Occipital lobe (tissue), 1 donor: ENCODE measurements at regions not wholly inside any gene's neighbourhood (a gene's known extent, or its start where the extent isn't known, plus 50 kb on each side); places are given as distances from the start of the nearest gene placed in this dataset.
"Not testable (repeated sequence)": the region's sequence is repeated elsewhere in the genome, so short reads cannot be mapped to it uniquely, and the experiment has no call there.

Experiments used
- DNase-seq: peaks from one replicate; lab custom pipeline; 2025; lab: John Stamatoyannopoulos, UW

GRCh38 chr12:125552295-125552694 is 487.1 kb downstream of the AACS start:
- no peak for DNase-seq

GRCh38 chr12:125561008-125561407 is 495.8 kb downstream of the AACS start:
- not testable (repeated sequence) for DNase-seq

GRCh38 chr12:125564753-125565152 is 499.5 kb downstream of the AACS start:
- peak; percentile 13 for DNase-seq

- no peak for DNase-seq
Measured at GRCh38 chr12:125567581-125567980, 502.3 kb downstream of the AACS start.

GRCh38 chr12:125568306-125568705 is 503.1 kb downstream of the AACS start:
- DNase-seq: no peak

GRCh38 chr12:125573271-125573670 is 508.0 kb downstream of the AACS start:
- DNase-seq: no peak

- DNase-seq: no peak
Measured at GRCh38 chr12:125577334-125577733, 512.1 kb downstream of the AACS start.

GRCh38 chr12:125579916-125580315 is 514.7 kb downstream of the AACS start:
- no peak for DNase-seq

- DNase-seq: no peak
Measured at GRCh38 chr12:125583071-125583470, 517.8 kb downstream of the AACS start.

- DNase-seq: no peak
Measured at GRCh38 chr12:125586441-125586840, 521.2 kb downstream of the AACS start.

- DNase-seq: no peak
Measured at GRCh38 chr12:125593269-125593668, 528.0 kb downstream of the AACS start.

GRCh38 chr12:125604976-125605375 is 539.7 kb downstream of the AACS start:
- no peak for DNase-seq

GRCh38 chr12:125606312-125606711 is 541.1 kb downstream of the AACS start:
- no peak for DNase-seq

GRCh38 chr12:125610292-125610691 is 545.1 kb downstream of the AACS start:
- no peak for DNase-seq

- DNase-seq: no peak
Measured at GRCh38 chr12:125610971-125611370, 545.7 kb downstream of the AACS start.

- DNase-seq: no peak
Measured at GRCh38 chr12:125614058-125614457, 548.8 kb downstream of the AACS start.

GRCh38 chr12:125619723-125620122 is 554.5 kb downstream of the AACS start:
- no peak for DNase-seq

- no peak for DNase-seq
Measured at GRCh38 chr12:125633686-125634085, 568.5 kb downstream of the AACS start.

GRCh38 chr12:125634813-125635212 is 569.6 kb downstream of the AACS start:
- DNase-seq: no peak

GRCh38 chr12:125639826-125640225 is 574.6 kb downstream of the AACS start:
- no peak for DNase-seq

- no peak for DNase-seq
Measured at GRCh38 chr12:125643055-125643454, 577.8 kb downstream of the AACS start.

- peak; percentile 8 for DNase-seq
Measured at GRCh38 chr12:125645724-125646123, 580.5 kb downstream of the AACS start.

GRCh38 chr12:125650587-125650986 is 585.4 kb downstream of the AACS start:
- DNase-seq: no peak

GRCh38 chr12:125651625-125652024 is 586.4 kb downstream of the AACS start:
- no peak for DNase-seq
